GM21381 (cell line): ENCODE measurements at regions not wholly inside any gene's neighbourhood (a gene's known extent, or its start where the extent isn't known, plus 50 kb on each side); places are given as distances from the start of the nearest gene placed in this dataset.

Experiments
- ATAC-seq: cut with Tn5 transposase; IDR thresholded peaks from one replicate; pipeline ENCODE4 v1.9.1; 2021; ENCODE audit warnings: mild to moderate bottlenecking, moderate library complexity; ENCODE audit not compliant: unreplicated experiment

DNA sequence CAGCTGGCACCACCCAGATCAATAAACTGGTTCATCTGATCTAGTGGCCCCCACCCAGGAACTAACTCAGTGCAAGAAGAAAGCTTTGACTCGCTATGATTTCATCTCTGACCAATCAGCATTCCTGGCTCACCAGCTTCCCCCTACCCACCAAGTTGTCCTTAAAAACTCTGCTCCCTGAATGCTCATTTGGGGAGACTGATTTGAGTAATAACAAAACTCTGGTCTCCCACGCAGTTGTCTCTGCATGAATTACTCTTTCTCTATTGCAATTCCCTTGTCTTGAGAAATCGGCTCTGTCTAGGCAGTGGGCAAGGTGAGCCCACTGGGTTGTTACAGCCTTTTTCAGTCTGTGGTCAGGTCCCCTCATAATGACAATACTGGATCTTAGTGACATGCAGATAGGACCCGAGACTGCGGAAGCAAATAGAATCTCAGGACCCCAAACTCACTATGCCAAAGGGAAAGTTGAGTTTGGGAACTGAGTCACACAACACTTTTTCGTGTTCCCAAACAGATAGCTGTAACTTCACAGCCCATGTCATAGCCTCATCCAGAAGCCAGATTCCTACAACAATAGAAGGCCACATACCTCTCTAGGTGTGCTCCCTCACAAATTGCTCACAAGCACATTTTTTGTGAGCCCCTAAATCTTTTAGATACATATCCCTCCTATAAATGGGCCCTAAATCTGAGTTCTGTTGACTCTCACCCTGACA is 175.2 kb upstream of the RAI14 start:
- no peak for ATAC-seq

DNA sequence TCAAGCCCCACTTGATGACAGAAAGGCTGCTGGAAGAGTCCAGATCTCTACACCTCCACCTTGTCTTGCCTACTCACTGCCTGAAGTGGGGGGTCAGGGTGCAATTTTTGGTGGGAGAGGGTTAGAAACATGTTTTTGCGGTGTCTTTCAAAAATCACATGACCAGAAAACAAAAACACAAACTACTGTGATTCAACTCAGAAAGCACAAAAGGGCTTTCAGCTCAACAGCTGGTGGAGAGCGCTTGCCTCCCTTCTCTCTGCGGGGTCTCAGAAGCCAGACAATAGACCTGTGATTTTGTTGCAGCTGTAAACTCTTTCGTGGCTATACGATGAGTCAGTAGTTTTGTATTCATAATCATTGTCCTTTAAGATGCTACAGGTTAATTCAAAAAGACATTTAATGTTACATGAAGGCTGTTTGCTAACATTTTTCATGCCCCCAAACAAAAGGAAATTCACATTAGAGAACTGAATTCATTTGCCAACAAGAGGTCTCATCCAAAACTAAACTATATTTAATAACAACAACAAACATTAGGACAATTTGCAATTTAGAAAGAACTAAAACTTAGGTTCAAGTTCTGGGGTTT is 172.6 kb upstream of the RAI14 start:
- no peak for ATAC-seq

DNA sequence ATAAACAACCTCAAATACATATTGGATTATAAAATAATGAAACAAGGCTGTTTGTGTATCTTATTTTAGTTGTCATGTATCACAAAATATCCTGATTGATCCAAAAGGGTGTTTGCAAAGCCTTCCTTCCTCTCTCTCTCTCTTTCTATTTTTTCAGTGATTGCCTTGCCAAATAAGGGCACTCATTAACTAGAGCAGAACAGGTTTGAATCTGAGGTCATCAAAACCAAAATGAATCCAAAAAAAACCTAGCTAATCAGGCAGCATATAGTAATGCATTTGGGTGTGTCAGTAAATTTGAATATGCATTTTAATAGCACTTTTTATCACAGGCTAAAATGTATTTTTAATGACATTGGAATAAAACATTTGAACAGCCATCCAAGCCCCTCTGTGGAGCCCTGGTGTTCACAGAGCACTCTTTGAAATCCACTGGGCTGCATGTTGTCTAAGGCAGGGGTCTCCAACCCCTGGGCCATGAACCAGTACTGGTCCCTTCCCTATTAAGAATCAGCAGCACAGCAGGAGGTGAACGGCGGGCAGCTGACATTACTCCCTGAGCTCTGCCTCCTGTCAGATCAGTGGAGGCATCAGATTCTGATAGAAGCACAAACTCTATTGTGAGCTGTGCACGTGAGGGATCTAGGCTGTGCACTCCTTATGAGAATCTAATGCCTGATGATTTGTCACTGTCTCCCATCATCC is 171.8 kb upstream of the RAI14 start:
- no peak for ATAC-seq

DNA sequence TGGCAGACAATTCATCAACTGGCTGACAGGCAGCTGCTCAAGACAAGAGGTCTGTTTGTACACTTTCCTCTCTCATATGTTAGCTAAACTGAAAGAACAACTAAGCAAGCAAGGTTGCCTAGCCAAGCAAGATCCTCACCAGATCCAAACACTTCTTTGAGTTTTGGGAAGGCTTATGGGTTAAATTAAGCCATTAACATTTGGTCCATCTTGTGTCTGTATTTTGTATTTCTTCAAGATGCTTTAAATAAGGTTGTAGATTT is 170.4 kb upstream of the RAI14 start:
- no peak for ATAC-seq

DNA sequence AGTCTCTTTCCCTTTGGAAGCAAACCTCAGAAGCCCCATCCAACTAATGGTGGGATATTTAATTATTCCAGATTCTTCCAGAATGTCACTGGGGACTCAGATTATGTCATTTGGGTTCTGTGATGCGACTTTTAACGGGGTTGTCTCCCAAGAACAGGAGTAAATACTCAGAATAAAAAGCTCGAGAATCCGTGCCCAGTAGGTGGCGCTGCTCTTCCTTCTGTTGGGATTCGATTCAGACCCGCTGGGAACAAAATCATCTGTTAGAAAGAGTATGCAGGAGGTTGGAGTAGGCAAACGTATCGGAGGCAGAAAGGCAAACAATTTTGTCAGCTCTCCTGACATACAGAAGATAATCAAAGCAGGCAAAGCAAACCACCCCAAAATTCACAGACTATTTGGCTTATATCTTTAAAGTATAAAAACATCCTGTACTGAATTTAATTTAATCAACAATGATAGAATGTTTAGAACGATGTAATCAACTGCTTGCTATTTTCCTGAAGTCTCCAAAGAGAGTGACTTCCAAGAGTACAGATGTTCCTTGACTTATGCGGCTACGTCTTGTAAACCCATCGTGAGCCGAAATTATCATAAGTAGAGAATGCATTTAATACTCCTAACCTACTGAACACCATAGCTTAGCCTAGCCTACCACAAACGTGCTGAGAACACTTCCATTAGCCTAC is 169.8 kb upstream of the RAI14 start:
- peak; percentile 62 for ATAC-seq

DNA sequence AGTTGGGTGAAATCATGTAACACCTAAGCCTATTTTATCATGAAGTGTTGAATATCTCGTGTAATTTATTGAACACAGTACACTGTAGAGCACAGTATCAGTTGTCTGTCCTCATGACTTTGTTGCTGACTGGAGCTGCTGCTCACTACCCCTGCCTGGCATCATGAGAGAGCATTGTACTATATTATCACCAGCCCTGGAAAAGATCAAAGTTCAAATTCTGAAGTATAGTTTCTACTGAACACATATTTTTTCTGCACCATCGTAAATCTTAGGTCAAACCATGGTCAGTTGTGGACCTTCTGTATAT is 169.3 kb upstream of the RAI14 start:
- ATAC-seq = no peak

DNA sequence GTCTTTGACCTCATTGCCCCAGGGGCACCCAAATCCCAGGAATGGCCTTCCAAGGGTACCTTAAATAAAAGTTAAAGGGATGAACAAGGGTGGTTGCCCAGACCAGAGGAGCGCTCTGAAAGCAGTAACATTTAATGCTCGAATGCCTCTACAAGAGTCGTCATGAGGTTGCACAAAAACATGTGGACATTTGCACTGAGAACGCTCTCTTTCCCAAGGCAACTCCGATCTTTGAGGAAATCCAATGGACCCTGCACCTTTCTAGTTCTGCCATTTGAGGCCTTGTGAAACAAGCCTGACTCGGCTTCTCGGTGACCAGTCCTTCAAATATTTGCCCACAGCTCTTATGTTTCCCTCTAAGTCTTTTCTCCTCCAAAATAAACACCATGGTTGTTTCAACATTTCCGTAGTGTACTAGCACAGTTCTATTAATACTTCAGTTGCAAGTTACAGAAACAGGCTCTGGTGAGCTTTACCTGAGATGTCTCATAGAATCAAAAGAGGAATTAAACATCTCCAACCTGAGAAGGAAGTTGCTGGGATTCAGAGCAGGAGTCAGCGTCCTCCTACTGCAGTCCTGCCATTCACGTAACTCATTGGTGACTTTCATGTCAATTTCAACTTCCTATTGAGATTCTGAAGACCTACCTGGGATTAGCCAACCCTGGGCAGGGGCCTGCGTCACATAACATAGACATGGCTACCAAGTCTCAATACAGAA is 168.8 kb upstream of the RAI14 start:
- ATAC-seq = no peak

DNA sequence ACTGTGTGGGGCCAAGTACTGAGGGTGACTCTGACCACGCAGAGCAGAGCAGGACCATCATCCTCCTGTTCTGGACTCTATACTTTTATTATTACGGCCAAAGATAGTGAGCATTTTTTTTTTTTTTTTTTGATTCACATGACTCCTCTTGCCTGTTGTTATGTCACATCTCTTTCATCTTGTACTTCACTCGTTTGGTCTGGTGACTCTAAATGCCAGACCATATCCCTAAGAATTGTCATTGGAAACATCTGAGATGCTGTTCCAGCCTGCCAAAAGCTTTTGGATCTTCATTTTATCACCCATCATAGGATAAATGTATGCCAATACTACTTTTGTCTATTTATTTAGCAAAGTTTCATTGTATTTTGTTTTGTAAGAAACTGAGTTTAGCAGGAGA is 168.2 kb upstream of the RAI14 start:
- ATAC-seq = no peak

DNA sequence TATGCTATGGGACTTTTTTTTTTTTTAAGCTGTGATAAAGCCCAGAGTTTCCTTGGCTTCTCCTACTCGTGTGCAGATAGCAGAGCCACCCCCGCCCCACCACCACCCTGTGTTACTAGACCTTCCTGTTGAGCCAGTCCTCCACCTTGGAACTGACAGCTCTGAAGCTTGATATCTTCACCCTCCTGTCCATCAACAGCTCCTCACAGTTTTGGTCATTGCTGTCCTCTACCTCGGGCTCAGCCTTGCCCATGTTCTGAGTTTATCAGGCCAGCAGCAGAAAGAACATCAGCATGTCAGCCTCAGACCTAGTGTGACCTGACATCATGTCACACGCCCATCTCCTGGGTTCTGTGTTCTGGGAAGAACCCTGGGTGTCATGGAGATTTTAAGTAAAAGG is 167.1 kb upstream of the RAI14 start:
- no peak for ATAC-seq

DNA sequence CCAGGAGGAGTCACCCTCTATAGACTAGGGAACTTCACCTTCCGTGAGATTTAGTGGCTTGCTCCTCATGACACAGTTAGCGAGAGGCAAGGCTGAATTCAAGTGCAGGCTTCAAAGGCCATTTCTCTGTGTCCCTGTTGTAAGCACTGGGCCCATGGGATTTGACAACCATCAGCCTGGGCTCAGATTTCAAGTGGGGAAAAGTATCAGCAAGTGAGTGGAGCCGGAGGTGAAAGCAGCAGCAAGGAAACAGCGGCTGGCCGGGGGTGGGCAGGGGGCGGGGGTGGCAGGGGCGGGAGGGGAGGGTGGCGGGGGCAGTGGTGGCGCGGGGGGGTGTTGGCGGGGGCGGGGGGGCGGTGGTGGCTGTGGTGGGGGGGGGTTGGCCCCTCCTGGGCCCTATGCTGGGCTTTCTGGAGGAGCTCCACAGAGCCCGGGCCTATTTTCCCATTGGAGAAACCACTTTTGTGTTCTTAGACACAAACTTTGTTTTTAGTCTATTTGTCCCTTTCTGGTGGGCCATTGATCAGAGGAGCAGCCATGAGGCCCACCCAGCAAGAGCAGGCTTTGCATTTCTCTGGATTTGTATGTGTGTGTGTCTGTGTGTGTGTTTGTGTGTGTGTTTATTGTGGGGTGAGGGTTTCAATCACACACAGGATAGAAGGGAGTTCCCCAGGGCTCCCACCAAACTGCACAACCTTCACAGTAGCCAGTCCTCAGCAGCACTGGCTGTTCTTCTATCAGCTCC is 165.4 kb upstream of the RAI14 start:
- ATAC-seq = no peak

DNA sequence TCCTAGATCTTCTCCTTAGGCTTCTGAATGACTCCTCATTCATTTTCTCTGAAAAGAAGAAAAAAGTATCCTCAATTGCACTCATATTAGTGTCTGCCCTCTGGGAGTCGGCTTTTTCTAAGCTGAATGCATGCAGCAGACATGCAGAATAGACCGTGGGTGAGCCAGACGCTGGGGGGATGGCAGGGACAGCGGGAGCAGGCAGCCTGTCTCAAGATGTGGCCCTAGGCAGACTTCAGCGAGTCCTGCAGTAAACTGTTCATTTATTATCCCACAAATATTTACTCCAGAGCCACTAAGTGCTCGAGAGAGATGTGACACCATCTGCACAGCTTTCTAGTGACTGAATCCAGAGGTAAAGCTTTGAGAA is 164.9 kb upstream of the RAI14 start:
- ATAC-seq = no peak

DNA sequence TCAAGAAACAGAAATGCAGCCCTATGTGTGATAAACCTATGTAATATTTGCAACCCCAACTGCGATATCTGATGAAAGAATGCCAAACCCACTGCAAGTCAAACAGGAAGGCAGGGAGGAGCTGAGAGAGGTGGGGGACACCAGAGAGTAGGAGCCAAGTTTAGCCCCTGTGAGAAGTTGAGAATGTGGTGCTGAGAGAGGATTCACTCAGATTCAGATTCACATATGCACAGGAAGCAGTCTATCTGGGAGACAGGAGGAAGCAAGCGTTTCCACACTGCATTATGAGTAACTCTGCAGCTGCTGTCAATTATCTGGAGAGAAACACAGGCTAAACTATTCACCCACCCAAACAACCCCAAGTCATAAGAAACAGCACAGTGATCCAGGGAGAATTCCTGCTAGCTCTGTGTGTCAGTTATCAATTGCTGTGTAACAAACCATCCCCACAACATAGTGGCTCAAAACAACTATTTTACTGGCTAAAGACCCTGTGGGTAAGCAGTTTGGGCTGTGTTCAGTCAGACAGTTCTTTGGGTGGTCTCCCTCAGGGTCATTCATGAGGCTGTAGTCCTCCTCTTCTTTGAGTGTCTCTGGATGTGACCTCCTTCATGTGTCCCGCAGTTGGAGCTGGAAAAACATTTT is 161.9 kb upstream of the RAI14 start:
- no peak for ATAC-seq

DNA sequence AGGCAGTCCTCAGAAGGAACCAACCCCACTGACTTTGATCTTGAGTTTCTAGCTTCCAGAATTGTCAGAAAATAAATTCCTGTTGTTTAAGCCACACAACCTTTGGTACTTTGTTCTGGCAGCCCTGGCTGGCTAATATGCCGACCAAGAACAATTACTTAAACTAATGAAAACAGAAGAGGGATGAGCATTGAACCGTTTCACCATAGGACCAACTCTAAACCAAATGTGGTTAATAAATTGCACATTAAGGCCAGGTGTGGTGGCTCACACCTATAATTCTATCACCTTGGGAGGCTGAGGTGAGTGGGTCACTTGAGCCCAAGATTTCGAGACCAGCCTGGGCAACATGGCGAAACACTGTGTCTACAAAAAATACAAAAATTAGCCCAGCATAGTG is 160.9 kb upstream of the RAI14 start:
- ATAC-seq = no peak

DNA sequence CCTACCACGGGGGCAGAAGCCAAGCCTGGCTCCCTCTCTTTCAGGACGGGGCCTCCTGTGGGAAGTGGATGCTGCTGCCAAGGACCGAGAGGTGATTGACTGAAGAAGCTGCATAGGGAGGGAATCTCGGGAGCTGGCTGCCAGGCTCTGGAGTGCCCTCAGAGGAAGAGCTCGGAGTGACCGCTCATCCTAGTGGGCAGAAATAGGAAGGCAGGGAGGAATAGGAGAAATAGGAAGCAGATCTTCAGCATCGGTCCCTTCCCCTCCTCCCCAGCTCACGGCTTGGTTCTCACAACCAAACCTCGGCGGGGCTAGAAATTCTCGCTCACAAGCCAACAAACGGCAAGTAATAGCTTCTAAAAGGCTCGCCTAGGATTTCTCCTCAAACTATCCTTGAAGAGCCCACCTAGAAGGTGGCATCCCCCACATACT is 159.9 kb upstream of the RAI14 start:
- no peak for ATAC-seq

DNA sequence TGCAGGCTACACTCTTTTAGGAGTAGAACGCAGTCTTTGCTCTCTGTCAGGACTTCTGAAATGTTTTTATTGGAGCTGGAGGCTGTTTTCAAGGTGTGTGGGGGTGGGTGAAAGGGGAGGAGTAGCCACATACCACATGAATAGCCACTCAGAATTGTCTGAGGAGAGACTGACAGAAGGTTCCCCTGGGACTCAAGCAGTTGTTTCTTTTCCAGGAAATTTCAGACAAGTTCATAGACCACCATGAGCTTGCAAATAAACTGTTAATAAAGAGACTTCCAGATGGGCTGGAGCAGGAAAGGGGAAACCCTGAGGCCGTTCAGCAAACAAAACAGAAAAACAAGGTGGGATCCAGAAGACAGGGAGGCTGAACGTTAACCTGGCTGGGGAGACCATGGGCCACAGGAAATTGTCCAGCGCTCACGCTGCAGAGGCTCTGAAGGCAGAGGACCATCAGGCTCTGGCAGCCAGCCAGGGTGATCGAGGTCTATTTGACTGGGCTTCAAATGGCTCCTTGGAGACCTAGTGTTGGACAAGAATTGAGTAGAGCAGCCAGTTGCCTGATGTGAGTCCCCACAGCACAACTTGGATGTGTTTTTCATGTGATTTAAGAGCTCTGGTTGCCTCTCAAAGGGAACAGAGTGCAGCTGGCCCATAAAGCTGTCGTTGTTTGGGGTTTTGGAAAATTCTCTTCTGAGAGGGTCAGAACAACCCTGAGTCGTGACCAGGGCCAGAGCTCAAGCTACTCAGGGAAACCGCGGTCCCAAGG is 159.2 kb upstream of the RAI14 start:
- no peak for ATAC-seq

DNA sequence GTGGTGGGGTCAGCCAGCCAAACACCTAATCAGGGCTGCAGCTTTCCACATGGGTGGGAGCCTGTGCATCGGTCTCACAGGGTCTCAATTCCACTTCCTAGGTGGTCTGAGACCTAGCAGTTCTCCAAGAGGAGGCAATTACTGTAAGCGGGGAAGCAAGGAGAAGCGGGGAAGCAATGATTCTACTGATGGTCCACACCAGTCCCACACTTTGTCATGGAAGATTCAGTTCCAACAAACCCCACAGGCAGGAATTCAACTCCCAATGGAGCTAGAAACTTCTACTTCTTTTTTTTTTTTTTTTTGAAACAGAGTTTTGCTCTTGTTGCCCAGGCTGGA is 158.7 kb upstream of the RAI14 start:
- no peak for ATAC-seq

DNA sequence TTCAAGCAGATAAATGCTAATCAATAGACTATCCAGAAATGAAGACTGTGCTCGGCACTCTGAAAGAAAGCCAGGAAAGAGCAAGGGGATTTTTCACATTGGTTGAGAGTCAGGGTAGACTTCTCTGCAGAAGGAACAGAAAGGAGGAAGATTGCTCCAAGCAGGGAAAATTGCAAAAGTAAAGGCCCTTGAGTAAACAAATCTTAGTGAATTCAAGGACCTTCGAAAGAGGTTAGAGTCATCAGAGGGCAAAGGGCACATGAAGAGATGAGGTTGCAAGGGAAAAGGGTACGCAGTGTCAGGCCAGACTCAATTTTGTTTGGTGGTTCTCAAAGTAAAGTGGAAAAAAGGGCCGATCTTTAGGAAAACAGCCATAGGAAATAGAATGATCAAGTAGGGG is 157.6 kb upstream of the RAI14 start:
- no peak for ATAC-seq

DNA sequence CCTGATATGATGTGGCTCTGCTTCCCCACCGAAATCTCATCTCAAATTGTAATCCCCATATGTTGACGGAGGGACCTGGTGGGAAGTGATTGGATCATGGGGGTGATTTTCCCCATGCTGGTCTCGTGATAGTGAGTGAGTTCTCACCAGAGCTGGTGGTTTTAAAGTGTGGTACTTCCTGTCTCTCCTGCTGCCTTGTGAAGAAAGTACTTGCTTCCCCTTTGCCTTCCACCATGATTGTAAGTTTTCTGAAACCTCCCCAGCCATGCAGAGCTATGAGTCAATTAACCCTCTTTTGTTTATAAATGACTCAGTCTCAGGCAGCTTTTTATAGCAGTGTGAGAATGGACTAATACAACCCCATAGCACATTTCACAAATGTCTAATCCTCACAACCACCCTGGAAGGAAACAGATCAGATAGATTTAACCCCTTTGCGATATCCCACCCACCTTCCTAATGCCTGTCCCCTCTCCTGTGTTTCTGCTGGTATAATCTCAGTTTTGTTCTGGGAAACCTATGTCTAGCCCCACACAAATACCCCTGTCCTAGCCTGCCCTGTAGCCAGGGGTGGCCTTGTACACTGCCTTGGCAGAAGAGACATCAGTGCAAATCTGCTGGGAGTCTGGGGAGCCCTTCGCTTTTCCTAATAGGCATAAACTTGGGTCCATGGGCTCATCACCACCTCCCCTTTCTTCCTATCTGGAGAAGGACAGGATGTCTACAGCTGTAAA is 157.0 kb upstream of the RAI14 start:
- ATAC-seq = peak; percentile 84

DNA sequence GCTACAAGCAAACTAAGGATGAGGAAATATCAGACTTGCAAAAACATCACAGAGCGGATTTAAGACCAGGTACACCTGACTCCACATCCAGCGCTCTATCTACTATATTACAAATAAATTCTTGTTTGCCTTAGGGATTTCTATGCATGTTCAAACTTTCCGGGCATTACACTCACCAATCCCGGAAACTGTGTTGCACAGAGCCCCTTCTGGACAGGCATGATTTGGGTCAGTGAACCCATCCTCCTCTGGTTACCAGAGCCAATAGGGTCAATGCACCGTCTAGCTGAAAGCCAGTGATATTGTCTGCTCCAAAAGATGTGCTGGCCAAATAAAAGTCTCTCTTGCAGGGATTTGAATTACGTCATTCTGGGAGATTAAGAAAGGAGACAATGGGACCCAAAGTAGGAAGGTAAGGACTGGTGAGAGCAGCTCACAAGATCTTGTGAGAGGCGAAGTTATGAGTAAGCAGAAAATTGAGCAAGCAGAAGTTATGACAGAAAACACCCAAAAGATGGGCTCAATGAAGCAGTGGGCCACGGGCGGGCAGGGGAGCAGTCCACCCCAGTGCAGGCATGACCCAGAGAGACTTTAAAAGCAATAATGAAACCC is 155.8 kb upstream of the RAI14 start:
- no peak for ATAC-seq
